SK-N-DZ (cell line): ENCODE measurements at regions not wholly inside any gene's neighbourhood (a gene's known extent, or its start where the extent isn't known, plus 50 kb on each side); places are given as distances from the start of the nearest gene placed in this dataset.

ENCODE experiments used
- DNase-seq: peaks from one replicate; pipeline ENCODE4 v3.0.0-alpha.2; 2015; ENCODE audit warnings: low spot score

GRCh38 chr16:74034862-74035261 is 261.8 kb upstream of the PSMD7 start:
- peak; percentile 42 for DNase-seq

- no peak for DNase-seq
Observed at GRCh38 chr16:74034200-74034599, 262.4 kb upstream of the PSMD7 start.

- DNase-seq: peak; percentile 19
Observed at GRCh38 chr16:74033441-74033995, 263.1 kb upstream of the PSMD7 start.

- no peak for DNase-seq
Observed at GRCh38 chr16:74031551-74031950, 265.1 kb upstream of the PSMD7 start.

GRCh38 chr16:74030000-74030706 is 266.5 kb upstream of the PSMD7 start:
- no peak for DNase-seq

- DNase-seq: no peak
Observed at GRCh38 chr16:74029115-74029792, 267.4 kb upstream of the PSMD7 start.

- no peak for DNase-seq
Observed at GRCh38 chr16:74026373-74027281, 270.0 kb upstream of the PSMD7 start.

- DNase-seq: no peak
Observed at GRCh38 chr16:74024953-74025352, 271.7 kb upstream of the PSMD7 start.

- DNase-seq: no peak
Observed at GRCh38 chr16:74020095-74020670, 276.4 kb upstream of the PSMD7 start.

GRCh38 chr16:74019612-74020011 is 277.0 kb upstream of the PSMD7 start:
- DNase-seq: no peak

- DNase-seq: no peak
Observed at GRCh38 chr16:74015953-74016352, 280.7 kb upstream of the PSMD7 start.

GRCh38 chr16:73998707-73999106 is 297.9 kb upstream of the PSMD7 start:
- no peak for DNase-seq

GRCh38 chr16:73997971-73998370 is 298.6 kb upstream of the PSMD7 start:
- no peak for DNase-seq

GRCh38 chr16:73997340-73997711 is 299.3 kb upstream of the PSMD7 start:
- no peak for DNase-seq

- no peak for DNase-seq
Observed at GRCh38 chr16:73996624-73997339, 299.8 kb upstream of the PSMD7 start.

GRCh38 chr16:73993878-73994277 is 302.7 kb upstream of the PSMD7 start:
- DNase-seq: no peak

GRCh38 chr16:73978407-73978784 is 318.2 kb upstream of the PSMD7 start:
- no peak for DNase-seq

- no peak for DNase-seq
Observed at GRCh38 chr16:73976644-73977043, 320.0 kb upstream of the PSMD7 start.

GRCh38 chr16:73973174-73973573 is 323.4 kb upstream of the PSMD7 start:
- DNase-seq: no peak

GRCh38 chr16:73966851-73967250 is 329.8 kb upstream of the PSMD7 start:
- no peak for DNase-seq

GRCh38 chr16:73965591-73965990 is 331.0 kb upstream of the PSMD7 start:
- no peak for DNase-seq
